NCI-H1436 (cell line): ENCODE measurements at regions not wholly inside any gene's neighbourhood (a gene's known extent, or its start where the extent isn't known, plus 50 kb on each side); places are given as distances from the start of the nearest gene placed in this dataset.

Experiments
- DNase-seq: peaks from one replicate; lab custom pipeline; 2025; lab: John Stamatoyannopoulos, UW

DNA sequence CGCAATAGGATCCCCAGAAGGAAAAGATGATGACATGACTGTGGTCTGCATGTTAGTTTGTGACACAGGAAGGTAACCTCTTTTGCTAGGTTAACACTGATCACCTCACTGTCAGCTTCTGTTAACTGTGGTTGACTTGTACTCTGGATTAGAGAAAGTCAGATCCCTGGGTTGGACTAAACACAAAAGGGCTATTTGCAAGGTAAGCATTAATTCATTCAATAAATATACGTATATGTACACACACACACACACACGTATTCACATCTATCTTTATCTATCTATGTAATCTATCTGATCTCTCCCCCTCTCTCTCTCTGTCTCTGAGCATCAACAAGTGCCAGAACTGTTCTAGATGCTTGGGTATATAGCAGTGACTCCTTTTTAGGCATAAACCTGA, 136.1 kb upstream of the SNX19 start:
- DNase-seq: no peak

DNA sequence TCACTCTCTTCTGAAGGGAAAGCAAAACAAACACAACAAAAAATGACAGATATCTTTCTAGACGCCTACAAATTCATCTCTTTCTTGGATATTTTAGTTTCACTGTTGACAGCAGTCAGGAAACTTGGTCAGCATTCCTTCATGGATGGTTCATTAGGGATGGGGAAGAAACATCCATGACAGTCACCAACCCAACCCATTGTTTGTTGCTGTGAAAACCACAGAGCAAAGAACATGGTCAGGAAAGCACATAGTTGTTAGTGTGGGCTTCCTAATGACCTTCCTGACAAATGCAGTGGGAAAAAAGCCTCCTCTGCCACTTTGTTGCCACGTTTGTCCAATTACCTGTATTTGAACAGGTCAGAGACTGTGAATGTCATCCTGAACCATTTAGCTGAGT, 139.8 kb upstream of the SNX19 start:
- DNase-seq: no peak

DNA sequence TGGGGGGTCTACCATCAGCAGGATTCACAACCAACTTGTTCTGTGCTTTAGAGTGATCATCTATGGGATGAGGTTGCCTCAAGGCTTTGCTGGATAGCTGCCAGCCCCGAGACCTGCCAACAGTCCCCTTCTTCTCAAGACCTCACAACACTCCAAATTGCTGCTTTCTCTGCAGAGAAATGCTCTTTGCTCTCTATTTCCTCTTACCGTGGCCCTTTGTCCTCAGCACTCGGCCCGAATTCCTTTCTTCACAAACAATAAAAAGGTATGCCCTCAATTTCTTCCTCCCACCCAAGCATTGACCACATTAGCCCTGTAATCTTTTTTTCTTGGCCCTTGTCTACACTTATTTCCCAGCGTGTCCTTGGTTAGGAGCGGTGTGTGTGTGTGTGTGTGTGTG, 147.4 kb upstream of the SNX19 start:
- no peak for DNase-seq

DNA sequence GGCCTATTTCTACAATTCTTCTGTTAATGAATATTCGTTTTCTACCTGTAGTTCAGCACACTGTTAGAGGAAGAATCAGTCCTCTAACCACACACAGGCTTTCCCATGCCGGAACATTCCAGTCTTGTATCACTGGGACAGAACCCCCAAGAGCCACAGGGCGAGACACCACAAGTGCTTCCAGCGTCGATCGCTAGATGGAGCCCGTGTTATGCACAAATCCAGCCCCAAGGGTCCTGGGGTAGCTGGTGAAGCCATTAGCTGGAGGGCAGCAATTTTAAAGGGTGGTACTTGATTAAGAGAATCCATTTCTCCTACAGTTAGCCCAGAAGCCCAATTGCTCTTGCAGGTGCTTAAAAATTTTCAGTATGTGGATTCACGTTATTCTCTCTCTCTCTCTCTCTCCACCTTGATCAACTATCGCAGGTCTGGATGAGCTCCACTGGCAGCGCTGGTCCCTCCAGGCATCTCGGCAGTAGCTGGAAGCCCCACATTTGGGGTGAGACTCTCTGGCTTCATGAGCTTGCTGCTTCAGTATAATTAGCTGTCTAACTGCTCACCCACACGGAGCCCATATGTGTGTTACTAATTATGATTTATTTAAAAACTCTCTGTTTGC, 148.2 kb upstream of the SNX19 start:
- peak; percentile 57 for DNase-seq

DNA sequence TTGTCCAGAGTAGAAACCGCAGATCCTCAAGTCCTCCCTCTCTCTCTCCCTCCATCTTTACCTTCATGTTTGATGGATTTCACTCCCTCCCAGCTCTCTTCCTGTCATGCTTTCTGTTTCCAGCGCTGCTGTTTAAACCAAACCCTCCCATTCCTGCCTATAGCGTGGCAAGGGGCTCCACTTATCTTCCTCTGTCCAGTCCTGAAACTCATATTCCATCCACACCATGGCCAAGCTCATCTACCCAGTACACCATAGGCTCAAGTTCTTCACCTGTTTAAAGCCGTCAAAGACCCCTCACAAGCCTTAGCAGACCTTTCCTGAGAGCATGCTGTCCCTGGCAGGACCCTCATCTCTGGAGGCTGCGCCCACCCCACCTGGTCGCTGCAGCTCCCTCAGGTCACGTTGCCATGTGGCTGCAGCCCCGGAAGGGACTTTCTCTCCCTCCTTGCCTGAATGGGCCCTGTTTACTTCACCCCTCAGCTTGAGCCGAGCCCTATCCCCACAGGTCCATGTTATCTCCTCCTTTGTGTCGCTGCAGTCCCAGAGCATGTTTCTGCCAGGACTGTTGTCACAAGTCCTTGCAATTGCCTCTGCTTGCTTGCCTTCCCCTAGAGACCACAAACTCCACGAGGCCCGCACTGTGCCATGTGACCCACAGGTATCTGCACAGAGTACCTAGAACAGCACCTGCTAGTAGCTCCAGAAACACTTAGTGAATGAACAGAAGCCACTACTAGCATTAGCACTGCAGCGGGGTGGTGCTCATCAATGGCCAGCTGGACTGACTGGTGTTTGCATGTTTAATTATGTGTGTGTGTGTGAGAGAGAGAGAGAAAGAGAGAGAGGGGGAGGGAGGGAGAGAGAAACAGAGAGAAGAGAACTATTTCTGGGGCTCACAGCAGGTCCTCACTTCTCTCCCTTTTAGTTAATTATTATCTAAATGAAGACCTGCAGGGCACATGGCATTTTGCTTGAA, 149.4 kb upstream of the SNX19 start:
- DNase-seq: no peak

DNA sequence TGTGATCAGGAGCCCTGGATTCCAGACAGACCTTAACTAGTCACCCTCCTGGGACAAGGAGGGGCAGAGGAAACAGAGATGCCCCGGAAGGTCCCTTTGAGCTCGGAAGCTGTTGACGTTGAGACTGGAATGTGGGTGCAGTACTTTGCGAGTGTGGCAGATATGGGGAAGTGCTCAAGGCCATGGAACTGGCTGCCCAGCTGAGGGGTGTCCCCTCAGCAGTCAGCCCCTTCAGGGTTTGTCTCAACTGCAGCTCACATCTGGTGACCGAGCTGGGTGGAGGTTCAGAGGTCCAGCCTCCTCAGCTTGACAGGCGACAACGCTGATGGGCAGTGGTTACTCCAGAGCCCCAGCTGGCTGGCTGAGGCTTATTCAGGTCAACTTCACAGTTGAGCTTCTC, 150.3 kb upstream of the SNX19 start:
- no peak for DNase-seq

DNA sequence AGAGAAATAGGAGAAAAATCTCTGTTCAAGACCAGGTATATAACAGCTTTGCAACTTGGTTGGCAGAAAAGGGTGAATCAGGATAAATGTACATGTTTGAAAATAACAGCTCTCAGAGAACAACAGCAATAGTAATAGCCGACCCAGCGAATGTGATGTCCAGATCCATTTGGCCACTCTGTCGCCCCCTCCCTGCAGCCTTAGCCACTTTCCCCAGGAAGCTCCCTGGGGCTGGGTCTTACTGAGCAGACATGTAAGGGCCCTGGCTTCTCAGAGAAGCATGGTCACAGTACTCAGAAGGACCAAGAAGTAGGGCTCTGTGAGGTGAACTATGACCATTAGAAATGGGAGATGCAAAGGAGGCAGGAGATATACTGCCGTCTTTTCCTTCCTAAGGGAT, 154.1 kb upstream of the SNX19 start:
- no peak for DNase-seq

DNA sequence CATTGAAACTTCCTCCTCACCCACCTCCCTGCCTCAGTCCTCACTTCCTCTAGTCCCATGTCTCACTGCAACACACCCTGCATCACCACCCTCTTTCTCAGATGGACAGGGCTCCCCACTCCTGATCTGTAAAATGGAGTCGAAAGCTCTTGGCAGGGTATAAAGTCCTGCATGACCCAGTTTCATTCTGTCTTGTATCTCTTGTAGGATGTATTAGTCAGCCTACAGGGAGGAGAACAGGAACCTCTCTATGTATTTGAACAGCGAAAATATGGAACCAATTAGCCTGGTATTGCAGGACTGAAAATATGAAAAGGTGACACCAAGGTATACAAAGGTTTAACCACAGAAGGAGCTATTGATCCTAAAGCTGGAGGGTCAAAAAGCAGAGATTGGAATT, 156.9 kb upstream of the SNX19 start:
- DNase-seq: no peak

DNA sequence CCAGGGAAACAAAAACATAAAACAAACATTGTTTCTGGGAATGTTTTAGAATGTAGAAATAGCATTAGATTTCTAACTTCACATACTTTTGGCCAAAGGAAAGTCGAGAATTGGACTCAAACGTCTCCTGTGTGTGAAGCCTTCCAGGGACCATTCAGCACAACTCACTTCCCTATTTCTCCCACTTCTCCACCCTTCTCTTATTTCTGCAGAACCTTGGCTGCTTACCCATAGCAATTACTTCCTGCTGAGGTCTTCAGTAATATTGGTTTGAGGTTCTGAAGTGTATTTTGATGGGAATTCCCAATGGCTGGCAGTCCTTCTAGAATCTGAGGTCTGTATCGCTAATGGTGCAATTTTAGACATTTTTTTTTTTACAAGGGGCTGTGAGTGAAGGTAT, 158.3 kb upstream of the SNX19 start:
- DNase-seq: no peak

DNA sequence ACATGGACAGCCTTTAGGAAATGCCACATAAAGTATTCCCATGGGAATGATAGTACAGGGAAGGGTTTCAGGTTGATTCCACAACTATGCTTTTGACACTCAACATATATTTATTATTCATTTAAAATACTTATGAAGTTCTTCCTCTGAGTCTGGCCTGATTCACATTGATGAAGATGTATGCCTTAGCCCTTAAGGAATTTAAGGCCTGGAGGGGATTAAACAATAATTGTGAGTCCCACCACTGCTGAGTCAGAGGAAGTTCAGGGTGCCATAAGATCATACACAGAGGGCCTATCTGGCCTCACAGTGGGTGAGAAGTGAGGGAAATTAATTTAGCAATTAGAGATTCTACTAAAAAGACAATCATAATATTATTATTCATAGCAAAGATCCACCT, 161.1 kb upstream of the SNX19 start:
- DNase-seq: no peak

DNA sequence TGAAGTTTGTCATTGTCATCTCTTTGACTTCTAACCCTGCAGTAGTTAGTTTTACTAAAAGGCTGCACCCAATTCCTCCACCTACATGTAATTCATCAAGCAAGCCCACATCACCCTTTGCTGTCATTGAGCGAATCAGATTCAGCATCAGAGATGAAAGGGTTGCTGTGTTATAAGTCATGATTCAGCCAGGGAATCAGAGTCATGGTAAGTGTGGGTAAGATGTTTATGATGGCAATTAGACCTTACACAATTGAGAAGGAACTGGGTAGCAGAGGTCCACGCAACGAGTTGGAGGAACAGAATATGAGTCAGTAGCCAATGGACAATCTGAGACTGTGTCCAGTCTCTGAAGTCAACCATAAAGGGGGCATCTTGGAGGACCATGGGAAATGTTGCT, 162.8 kb upstream of the SNX19 start:
- DNase-seq: no peak

DNA sequence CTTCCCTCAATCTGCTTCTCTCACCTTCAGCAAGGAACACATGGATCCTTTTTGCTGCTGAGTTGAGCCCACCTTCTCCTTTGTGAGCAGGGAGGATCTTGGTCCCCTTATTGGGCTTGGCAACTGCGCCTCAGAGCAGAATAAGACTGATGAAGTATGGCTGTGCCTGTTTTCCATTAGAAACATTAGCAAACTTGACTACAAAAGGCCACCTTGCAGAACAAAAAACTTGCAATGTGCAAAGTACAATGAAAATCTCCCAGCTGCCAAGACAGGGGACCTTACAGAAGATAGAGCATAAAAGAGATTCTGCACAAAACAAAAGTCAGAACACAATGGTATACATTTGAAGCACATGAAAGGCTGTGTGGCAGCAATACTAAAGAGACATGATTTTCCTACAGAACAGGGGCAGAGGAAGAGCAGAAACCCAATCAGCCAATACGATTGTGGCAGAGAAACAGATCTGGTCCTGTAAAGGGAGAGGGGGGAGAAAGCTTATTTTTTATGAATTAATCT, 173.5 kb upstream of the SNX19 start:
- no peak for DNase-seq

DNA sequence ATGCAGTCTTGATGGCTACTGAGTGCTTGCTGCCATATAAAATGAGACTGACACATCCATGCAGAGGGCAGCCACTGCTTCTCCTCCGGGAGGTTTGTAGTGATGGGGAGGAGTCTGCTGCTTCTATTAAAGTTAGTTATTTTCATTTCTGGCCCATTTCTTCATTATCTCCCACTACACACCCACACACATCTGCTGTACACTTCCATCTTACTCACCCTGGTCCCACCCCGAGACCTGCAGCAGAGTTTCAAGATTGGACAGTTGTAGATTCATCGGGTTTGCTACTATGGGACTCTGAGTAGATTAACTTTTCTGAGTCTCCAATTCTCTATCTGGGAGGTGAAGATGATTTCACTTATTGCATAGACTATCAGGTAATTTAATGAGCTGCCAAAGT, 176.2 kb upstream of the SNX19 start:
- DNase-seq: no peak

DNA sequence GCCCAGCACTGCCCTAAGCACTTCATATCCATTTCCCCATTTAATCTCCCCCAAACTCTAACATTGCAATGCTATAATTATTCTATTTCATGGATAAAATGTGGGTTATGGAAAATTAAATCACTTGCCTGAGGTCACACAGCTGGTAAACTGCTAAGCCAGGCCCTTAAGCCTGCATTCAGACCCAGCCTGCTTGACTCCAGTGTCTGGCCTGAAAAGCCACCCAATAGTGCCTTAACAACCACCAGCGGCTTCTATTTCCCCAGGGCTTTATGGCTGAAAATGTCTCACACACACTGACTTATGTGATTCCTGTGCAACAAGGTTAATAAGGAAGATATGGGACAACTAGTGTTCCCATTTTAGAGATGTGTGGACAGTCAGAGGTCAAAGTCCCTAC, 178.5 kb upstream of the SNX19 start:
- DNase-seq: no peak

DNA sequence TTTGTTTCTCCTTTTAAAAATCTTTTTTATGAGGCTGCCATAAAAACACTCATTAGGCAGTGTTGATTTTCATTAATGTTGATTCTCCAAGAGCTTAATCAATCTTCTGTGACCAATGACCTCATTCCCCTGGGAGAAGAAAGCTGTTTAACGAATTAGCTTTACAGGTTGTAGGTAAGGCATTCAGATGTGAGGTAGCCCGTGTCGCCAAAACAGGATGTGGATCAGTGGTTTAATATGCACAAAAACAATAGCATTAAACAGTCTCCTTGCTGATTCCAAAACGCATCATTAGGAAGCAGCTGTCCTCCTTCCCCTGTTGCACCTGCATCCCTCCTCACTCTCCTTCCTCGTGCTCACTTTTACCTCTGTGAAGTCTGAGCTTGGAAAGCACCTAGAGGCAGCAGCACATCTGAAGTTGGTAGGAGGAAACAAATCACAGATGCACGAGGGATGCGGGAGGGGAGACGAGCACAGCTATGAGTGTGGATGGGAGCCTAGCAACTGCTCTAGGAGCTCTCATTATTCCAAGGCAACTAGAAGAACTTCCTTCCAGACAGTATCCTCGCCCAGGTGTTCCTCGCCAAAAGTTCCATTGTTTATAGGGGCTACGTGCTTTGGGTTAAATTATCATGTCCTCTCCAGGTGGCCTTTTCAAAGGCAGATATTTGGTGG, 179.4 kb upstream of the SNX19 start:
- DNase-seq: no peak

DNA sequence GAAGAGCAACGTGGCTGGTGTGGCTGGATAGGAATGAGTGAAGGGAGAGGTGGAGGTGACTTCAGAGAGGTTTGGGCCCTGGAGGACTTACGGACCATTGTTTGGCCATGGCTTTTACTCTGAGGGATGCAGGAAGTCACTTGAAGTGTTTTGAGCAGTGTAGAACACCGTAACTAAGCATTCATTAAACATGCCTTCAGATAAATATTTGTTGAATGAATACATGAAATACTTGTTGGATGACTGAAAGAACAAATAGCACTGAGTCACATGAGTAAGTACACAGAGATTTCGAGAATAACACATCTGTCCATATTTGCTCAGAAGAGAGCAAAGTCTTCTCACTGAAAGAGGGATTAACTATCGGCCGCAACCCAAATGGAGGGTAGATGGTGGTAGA, 182.7 kb upstream of the SNX19 start:
- no peak for DNase-seq

DNA sequence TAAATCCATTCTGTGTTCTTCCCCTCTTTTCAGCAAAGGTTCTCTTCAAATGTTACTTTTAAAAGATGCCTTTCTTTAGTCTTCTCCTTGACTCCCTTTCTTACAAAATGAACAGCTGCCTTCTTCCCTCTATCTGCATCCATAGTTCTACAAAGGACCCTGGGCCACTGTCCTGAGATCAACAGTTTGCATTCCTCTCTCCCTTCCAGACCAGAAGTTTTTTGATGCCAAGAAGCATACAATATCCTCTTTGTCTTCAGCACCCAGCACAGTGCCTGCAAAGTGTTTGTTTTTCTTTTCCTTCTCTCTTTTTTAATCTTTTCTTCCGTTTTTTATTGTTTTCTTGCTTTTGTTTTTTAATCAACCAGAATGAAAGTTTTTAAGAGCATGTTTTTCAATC, 183.5 kb upstream of the SNX19 start:
- no peak for DNase-seq

DNA sequence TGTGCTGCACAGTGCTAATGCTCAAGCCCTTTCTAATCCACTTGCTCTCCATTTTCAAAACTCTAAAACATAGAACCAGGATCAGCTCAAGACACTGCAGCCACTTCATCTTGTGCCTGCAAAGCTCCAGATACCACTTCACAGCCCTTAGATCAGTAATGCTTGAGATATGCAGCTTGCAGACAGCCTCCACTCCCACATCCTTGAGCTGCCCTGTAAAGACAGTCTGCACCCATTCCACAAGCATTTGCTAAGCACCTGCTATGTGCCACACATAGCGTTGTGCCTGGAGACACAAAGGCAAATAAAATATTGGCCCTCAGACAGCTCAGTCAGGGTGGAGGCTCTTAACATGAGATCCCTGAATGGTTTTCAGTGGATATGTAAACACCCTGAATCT, 192.5 kb upstream of the SNX19 start:
- DNase-seq: no peak

DNA sequence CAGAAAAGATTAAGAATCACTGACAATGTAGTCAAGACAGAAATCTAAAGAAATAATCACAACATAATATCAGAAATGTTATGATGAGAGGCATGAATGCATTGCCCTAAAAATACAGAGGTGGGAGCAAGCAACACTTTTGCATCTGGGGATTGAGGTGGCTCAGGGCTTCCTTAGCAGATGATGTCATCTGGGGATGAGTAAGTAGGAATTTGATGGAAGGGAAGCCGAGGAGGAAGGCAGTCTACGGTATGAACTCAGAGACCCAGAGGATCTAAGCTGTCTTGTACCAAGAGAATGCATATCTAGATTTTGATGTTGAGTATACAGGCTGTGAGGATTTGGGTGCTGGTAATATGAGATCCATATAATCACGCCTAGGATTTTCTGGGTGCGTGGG, 193.0 kb upstream of the SNX19 start:
- no peak for DNase-seq

DNA sequence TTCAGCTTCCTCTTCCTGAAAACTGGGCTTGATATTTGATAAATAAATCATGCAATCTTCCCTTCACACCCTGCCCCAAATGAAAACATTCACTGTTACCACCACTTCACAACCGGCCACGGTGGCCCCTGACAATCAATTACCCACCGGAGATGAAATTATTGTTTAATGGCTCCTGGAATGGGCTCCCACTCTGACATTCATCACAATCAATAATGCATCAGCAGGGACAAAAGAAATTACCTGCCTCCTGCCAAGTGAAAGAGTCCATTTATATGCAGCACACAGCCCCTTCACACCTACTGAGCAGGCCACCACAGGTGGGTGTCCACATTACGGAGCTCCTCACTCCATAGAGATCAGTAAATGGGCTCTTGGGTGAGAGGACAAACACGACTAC, 193.5 kb upstream of the SNX19 start:
- no peak for DNase-seq

DNA sequence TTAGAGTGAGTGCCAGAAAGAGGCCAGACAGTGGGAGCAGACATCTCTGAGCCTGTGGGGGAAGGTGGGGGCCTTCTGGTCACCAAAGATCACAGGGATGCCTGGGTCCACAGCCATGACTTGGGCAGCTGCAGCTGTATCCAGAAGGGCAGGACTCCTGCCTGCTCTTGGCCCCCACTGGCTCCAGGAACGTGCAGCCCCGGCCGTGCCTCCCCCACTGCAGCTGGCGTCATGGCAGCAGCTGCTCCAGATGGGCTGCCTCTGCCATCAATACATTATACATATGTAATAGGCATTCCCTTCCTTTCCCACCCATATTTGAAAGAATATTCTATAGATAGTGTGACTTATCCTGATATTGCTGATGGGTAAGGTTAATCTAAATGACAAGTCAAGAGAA, 195.5 kb upstream of the SNX19 start:
- DNase-seq: no peak

DNA sequence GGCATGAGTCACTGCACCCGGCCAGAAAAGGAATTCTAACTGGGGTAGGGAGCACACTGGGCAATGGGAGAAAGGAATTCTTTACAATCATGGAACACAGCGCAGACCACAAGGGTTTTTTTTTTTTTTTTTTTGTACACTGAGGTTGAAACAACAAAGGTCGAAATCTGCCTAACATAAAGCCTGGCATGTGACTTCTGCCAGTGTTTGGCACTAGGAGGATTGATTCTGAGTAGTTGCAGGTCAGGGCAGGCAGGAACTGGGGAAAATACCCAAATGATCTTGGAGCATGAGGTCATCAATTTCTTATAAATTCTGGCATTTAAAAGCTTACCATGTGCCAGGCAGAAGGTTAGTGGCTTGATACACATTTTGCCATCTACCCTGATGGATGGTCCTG, 202.0 kb upstream of the SNX19 start:
- DNase-seq: no peak
